PC-9 (cell line): ENCODE measurements at regions not wholly inside any gene's neighbourhood (a gene's known extent, or its start where the extent isn't known, plus 50 kb on each side); places are given as distances from the start of the nearest gene placed in this dataset.

Experiments used
- BruUV-seq: library from RNA; stranded (reverse); fragments of 400-500 nt; replicated peaks from 2 replicates; lab custom pipeline; 2021; lab: Mats Ljungman, UMichigan
- CTCF ChIA-PET: fragments of 300-600 bp; sonication (Branson Sonifier 250); formaldehyde crosslinking; loops from one replicate; lab custom pipeline; 2022; ENCODE audit warnings: antibody characterized with exemption; lab: Charles Lee
- POLR2A ChIA-PET: fragments of 300-600 bp; sonication (Branson Sonifier 250); formaldehyde crosslinking; loops from one replicate; lab custom pipeline; 2022; ENCODE audit warnings: antibody characterized with exemption; ENCODE audit not compliant: unreplicated experiment; lab: Charles Lee
- DNase-seq, 2 experiments: peaks; one replicate each; pipeline versions ENCODE4 v3.0.0 to v3.0.0-alpha.2; 2015 to 2022; ENCODE audit warnings: mixed read lengths in 1 of 2
- H2AFZ ChIP-seq: fragments of 200-600 bp; sonication (generic); 2 replicates; pipeline ENCODE4 v1.8.1; 2017; ENCODE audit warnings: antibody characterized with exemption
- H3F3A ChIP-seq: fragments of 200-600 bp; sonication (generic); 2 replicates; pipeline ENCODE4 v1.8.1; 2017; ENCODE audit warnings: antibody characterized with exemption, mild to moderate bottlenecking, low read depth; ENCODE audit not compliant: insufficient read depth
- H3K27ac ChIP-seq: fragments of 200-600 bp; sonication (generic); 2 replicates; pipeline ENCODE4 v1.6.1; 2016; ENCODE audit warnings: mixed run types
- H3K27me3 ChIP-seq: fragments of 200-600 bp; sonication (generic); 2 replicates; pipeline ENCODE4 v1.6.1; 2016; ENCODE audit warnings: low read depth, mixed run types; ENCODE audit not compliant: insufficient read depth
- H3K36me3 ChIP-seq: fragments of 200-600 bp; sonication (generic); 2 replicates; pipeline ENCODE4 v1.6.1; 2016; ENCODE audit warnings: low read depth, mixed run types
- H3K4me1 ChIP-seq: fragments of 200-600 bp; sonication (generic); replicated peaks from 2 replicates; pipeline ENCODE4 v1.6.1; 2016; ENCODE audit warnings: mixed run types; ENCODE audit not compliant: insufficient read depth
- H3K4me2 ChIP-seq: fragments of 200-600 bp; sonication (generic); 2 replicates; pipeline ENCODE4 v1.6.1; 2017; ENCODE audit warnings: mixed run types
- H3K4me3 ChIP-seq: fragments of 200-600 bp; sonication (generic); 2 replicates; pipeline ENCODE4 v1.6.1; 2016; ENCODE audit warnings: mixed run types
- H3K79me2 ChIP-seq: fragments of 200-600 bp; sonication (generic); 2 replicates; pipeline ENCODE4 v1.6.1; 2017; ENCODE audit warnings: low read depth, mixed run types
- H3K9me2 ChIP-seq: fragments of 200-600 bp; sonication (generic); 2 replicates; pipeline ENCODE4 v1.8.1; 2017; ENCODE audit warnings: mild to moderate bottlenecking; ENCODE audit not compliant: insufficient read depth
- H3K9me3 ChIP-seq: fragments of 200-600 bp; sonication (generic); 2 replicates; pipeline ENCODE4 v1.8.1; 2016; ENCODE audit warnings: low read depth; ENCODE audit not compliant: insufficient read depth
- H4K20me1 ChIP-seq: fragments of 200-600 bp; sonication (generic); 2 replicates; pipeline ENCODE4 v1.8.1; 2017; ENCODE audit not compliant: insufficient read depth
- EZH2 ChIP-seq: fragments of 200-600 bp; sonication (generic); IDR thresholded peaks from 2 replicates; pipeline ENCODE4 v1.8.0; 2017; ENCODE audit warnings: antibody characterized with exemption, low read depth
- intact Hi-C: fragments of 100-400 bp; cut with micrococcal nuclease; formaldehyde crosslinking; loops from one replicate; pipeline ENCODE4 v1.10.0; 2022; ENCODE audit not compliant: unreplicated experiment
- TF ChIP-seq, protein P1 (sequence below): fragments of 200-600 bp; sonication (generic); conservative IDR thresholded peaks from 2 replicates; pipeline ENCODE4 v1.6.1; 2017; ENCODE audit warnings: mixed run types, antibody characterized with exemption, mild to moderate bottlenecking, moderate library complexity

DNA sequence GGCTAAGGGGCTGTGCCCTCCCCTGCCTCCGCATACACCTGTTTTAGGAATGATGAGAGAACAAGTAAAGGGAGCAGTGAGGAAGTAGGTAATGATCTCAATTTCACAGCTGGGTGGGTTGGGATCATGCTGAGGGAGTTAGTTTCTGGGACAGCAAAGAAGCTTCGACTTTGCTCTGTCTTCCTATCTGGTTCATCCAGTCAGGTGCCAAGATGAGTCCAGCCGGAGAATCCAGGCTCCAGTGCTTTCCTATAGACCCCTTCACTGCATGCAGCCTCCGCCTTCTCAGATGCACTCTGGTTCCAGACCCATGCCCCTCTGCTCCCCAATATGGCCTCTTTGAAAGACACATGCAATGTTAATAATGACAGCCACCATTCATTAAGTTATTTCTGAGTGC is 119.1 kb upstream of the NCAM1 start:
- intact Hi-C loops, result no loop called here
- Histone ChIP-seq H3K27ac (no peak overlapping the region), H3K9me3 (no peaks in the 10 kb centered on the region), H3K27me3 (no peaks in the 10 kb centered on the region), H3K79me2 (no peaks in the 10 kb centered on the region), H3K4me2 (no peak overlapping the region), H4K20me1 (no peaks in the 10 kb centered on the region), H3K4me3 (no peak overlapping the region), H3K9me2 (no peaks in the 10 kb centered on the region), H3K36me3 (no peaks in the 10 kb centered on the region), H3F3A (no peaks in the 10 kb centered on the region), H2AFZ (no peak overlapping the region), H3K4me1 (no peaks in the 10 kb centered on the region)
- ChIA-PET POLR2A (no interaction called here), CTCF (no interaction called here)
- no TSS peak for BruUV-seq
- no peak for DNase-seq
- TF ChIP-seq, protein P1, sequence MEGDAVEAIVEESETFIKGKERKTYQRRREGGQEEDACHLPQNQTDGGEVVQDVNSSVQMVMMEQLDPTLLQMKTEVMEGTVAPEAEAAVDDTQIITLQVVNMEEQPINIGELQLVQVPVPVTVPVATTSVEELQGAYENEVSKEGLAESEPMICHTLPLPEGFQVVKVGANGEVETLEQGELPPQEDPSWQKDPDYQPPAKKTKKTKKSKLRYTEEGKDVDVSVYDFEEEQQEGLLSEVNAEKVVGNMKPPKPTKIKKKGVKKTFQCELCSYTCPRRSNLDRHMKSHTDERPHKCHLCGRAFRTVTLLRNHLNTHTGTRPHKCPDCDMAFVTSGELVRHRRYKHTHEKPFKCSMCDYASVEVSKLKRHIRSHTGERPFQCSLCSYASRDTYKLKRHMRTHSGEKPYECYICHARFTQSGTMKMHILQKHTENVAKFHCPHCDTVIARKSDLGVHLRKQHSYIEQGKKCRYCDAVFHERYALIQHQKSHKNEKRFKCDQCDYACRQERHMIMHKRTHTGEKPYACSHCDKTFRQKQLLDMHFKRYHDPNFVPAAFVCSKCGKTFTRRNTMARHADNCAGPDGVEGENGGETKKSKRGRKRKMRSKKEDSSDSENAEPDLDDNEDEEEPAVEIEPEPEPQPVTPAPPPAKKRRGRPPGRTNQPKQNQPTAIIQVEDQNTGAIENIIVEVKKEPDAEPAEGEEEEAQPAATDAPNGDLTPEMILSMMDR, result no peak
- no peak for TF ChIP-seq EZH2

DNA sequence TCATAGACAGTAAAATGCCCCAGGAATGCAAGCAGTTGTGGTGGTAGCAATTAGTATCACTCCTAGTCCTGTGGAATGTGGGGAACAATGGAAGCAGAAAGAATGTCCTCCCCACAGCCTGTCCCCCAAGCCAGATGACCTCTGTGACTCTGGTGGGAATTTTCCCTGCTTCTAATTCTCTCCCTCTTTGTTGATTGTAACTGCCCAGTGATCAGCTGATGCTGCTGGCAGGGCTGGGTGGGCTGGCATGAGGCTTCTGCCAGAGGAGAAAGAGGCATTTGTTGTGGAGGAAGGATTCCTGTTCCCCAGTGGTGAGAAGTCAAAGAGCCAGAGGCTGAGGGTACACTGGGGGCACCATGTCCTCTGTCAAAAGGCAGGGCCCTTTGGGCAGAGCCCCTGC is 116.7 kb upstream of the NCAM1 start:
- H3K27me3 ChIP-seq, result no peaks in the 10 kb centered on the region
- no peaks in the 10 kb centered on the region for H3K4me1 ChIP-seq
- H3K4me3 ChIP-seq, result no peak overlapping the region
- no peak overlapping the region for H3K4me2 ChIP-seq
- no peaks in the 10 kb centered on the region for H4K20me1 ChIP-seq
- no peaks in the 10 kb centered on the region for H3K9me2 ChIP-seq
- H2AFZ ChIP-seq, result no peak overlapping the region
- H3K9me3 ChIP-seq, result no peaks in the 10 kb centered on the region; the same call in 1 of the 2 replicates
- H3K36me3 ChIP-seq, result no peaks in the 10 kb centered on the region
- H3K79me2 ChIP-seq, result no peaks in the 10 kb centered on the region
- H3F3A ChIP-seq, result no peaks in the 10 kb centered on the region
- intact Hi-C loops, result no loop called here
- POLR2A ChIA-PET, result interaction anchor here (0.6 kb wide), 1 partner anchor 269 kb away, joined by 22 read pairs; no protein-coding TSS in a partner anchor
- H3K27ac ChIP-seq, result no peak overlapping the region
- TF ChIP-seq EZH2, result no peak
- TF ChIP-seq, protein P1, result no peak
- BruUV-seq, result no TSS peak
- DNase-seq, result no peak
- CTCF ChIA-PET, result no interaction called here

DNA sequence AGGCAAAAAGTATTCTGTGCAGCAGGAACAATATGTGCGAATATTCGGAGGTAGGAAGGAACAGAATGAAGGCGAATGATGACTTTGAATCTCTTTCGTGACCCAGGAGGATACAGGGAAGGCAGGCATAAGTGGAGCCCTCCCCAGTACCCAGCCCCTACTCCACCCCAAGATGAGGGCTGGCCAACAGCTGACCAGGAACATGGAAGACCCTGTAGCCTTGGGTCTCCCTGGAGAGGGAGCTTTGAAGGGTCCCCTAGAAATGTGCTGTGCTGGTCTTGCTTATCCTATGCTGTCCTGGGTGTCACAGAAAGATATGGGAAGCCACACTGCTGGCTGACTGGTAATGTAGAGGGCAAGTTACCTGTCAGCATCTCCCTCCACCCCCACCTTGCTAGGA is 113.7 kb upstream of the NCAM1 start:
- H3K27me3 ChIP-seq, result no peaks in the 10 kb centered on the region
- CTCF ChIA-PET, result no interaction called here

More for the DNA sequence above, 113.7 kb upstream of the NCAM1 start:
- TF ChIP-seq, protein P1, result no peak
- no peak for TF ChIP-seq EZH2
- no peaks in the 10 kb centered on the region for H3K9me2 ChIP-seq
- no peaks in the 10 kb centered on the region for H3K79me2 ChIP-seq
- H3K27ac ChIP-seq, result no peak overlapping the region
- H3K36me3 ChIP-seq, result no peaks in the 10 kb centered on the region
- no peaks in the 10 kb centered on the region; the same call in 1 of the 2 replicates for H3K9me3 ChIP-seq
- H4K20me1 ChIP-seq, result no peaks in the 10 kb centered on the region
- BruUV-seq, result no TSS peak
- intact Hi-C loops, result no loop called here
- DNase-seq, result no peak
- H3K4me2 ChIP-seq, result no peak overlapping the region
- POLR2A ChIA-PET, result no interaction called here
- H3K4me3 ChIP-seq, result no peak overlapping the region
- H3K4me1 ChIP-seq, result no peaks in the 10 kb centered on the region
- H3F3A ChIP-seq, result no peaks in the 10 kb centered on the region
- H2AFZ ChIP-seq, result no peak overlapping the region
